HuH-7.5 (cell line): ENCODE measurements at regions not wholly inside any gene's neighbourhood (a gene's known extent, or its start where the extent isn't known, plus 50 kb on each side); places are given as distances from the start of the nearest gene placed in this dataset.
"Not testable (repeated sequence)": the region's sequence is repeated elsewhere in the genome, so short reads cannot be mapped to it uniquely, and the experiment has no call there.

Source experiments
- DNase-seq: peaks from one replicate; pipeline ENCODE4 v3.0.0; 2011; ENCODE audit warnings: low spot score

GRCh38 chr2:133879703-133880102 is 311.4 kb upstream of the NCKAP5 start:
- no peak for DNase-seq

GRCh38 chr2:133882159-133882558 is 313.9 kb upstream of the NCKAP5 start:
- not testable (repeated sequence) for DNase-seq

DNA sequence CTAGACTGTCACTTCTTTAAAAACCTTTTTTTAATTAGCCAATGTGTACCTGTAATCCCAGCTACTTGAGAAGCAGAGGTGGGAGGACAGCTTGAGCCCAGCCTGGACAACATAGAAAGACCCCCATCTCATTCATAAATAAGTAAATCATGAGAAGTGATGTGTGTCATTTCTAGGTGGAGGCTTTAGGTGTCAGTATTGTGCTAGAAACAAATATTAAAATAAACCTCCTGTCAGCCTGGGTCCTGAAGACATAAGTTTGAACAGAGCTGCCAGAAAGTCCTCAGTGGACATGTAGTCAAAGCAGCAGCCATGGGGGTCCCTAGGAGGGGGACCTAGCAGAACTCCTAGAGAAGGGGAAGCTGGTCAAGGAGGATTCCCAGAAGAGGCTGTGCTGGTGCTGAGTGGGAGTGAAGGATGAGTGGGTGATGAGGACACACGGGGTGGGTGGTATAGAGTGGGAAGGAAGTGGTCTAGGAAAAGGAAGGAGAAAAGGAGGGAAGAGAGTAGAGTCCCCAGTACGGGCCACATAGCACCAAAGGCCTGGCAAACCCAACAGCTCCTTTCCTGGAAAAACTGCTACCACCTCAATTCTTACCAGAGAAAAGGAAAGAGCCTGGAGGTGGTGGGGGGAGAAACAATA is 316.6 kb upstream of the NCKAP5 start:
- DNase-seq, result peak; percentile 27

DNA sequence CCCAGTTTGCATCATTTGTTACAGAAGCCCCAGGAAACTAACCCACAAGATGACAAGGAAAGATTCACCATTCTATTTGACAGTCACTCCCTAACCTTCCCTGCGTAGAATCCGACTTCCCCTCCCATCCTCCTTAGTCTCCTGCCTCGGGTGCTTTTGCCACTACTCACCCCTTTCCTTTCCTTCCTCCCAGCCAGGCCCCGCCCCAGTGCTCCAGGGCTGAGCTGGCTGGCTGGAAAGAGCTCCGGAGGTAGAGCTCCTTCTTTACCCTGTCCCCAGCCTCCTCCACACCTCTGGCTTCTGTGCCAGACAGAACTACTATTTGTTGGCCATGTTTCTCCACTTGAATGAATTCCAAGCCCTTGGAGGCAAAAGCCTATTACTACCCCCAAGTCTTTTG is 317.6 kb upstream of the NCKAP5 start:
- DNase-seq, result no peak

- peak; percentile 51 for DNase-seq
Measured at GRCh38 chr2:133886735-133887675, 318.7 kb upstream of the NCKAP5 start.

DNA sequence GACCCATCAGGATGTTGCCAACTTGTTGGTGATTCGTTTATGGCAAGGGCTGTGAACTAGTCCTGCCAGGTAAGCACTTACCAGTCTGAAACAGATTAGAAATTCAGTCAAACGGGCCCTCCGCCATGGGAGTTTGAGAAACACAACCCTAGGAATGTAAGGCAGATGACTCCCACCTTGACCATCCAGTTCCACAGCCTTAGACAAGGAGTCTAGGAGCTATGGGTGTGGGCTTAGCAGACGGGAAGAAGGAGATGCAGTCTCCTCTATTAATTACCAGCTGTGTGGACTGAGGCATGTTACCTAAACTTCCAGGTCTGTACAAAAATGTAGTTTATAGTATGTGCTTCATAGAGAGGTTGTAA is 319.4 kb upstream of the NCKAP5 start:
- DNase-seq, result no peak

DNA sequence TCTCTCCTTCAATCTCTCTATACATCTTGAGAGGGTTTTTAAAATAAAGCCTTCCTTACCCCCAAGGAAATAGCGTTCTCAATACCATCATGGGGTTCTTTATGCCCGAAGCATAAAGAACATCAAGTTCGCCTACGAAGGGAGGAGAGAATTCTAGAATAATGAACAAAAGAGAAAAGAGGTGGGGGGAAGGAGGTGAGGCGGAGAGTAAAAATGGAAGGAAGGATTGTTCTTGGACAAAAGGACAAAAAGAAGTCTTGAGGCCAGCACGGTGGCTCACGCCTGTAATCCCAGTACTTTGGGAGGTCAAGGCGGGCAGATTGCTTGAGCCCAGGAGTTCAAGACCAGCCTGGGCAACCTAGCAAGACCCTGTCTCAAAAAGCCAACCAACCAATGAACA is 319.8 kb upstream of the NCKAP5 start:
- DNase-seq, result no peak

GRCh38 chr2:133888621-133889219 is 320.5 kb upstream of the NCKAP5 start:
- no peak for DNase-seq

DNA sequence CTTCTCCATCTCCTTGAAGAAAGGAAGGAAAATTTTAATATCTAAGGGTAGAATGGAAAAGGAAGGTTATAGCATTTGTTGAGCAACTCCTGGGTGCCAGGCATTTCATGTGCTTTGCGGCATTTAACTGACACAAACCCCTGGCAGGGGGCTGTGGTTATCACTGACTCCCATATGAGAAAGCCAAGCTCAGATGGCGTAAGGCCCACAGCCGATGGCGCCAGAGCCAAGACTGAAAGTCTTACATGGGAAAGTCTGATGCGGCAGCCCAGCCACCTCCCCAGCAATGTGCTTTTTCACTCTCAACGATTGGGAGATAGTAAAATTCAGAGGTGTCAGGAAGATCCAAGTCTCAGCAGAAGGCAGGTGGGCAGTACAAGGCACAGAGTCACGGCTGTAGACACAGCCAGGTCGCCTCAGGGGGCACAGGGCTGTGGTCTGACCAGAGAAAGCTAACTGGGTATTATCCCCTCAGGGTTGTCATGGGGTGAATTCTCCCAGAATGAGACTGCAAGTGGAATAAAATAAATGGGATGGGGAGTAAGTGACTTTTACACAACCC is 324.2 kb upstream of the NCKAP5 start:
- no peak for DNase-seq

GRCh38 chr2:133894429-133894828 is 326.2 kb upstream of the NCKAP5 start:
- no peak for DNase-seq

DNA sequence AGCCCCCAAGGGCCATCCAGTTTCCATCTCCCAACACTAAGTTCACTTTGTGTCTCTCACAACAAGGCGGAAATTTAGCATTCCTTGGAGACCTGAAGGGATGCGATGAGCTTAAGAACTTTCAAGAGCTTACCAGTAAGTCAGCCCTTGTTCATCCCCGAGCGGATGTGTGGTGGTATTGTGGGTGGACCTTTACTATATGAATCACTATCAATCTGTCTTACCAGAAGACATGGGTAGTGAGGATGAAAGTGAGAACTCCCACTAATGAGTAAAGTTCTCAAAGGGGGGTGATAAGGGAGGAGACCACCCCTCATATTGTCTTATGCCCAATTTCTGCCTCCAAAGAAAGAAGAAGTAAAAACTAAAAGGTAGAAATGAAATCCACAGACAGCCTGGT is 329.6 kb upstream of the NCKAP5 start:
- DNase-seq, result not testable (repeated sequence)

- DNase-seq, result no peak
Measured at GRCh38 chr2:133900909-133901308, 332.6 kb upstream of the NCKAP5 start.

GRCh38 chr2:133906396-133906795 is 338.1 kb upstream of the NCKAP5 start:
- no peak for DNase-seq

GRCh38 chr2:133906926-133907325 is 338.7 kb upstream of the NCKAP5 start:
- DNase-seq, result no peak

- DNase-seq, result no peak
Measured at GRCh38 chr2:133908171-133908570, 339.9 kb upstream of the NCKAP5 start.

DNA sequence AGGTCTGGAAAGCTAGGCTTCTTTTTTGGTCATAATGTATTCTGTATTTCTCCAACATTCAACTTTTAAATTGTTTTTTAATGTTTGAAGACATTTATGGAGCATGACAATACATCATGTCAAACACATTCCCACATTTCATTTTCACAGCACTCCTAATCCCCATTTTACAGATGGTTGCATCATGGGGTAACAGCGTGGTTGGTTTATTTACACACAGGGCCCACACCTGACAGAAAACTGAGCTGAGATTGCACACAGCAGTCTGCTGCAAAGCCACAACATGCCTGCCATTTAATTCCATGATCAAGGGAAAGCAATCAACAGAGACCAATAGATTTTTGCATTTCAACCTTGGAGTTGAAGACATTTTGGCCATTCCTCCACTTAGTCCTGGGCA is 335.7 kb upstream of the MGAT5 start:
- DNase-seq, result no peak

DNA sequence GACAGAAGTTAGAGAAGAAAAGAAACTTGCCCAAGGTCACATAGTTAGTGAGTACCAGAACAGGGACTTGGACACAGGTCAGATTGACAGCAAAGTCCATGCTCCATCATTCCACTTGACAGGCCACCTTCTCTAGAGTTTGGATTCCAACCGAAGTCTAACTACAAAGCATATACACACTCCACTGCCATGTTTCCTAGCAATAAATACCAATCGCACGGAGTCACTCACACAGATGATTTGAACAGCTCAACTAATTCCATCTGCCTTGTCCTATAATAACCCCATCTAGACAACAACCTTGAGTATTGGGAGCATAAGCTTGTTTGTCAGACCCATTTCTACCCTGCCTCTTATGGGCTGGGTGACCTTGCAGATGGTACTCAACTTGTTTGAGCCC is 334.6 kb upstream of the MGAT5 start:
- DNase-seq, result no peak

- DNase-seq, result no peak
Measured at GRCh38 chr2:133927894-133928293, 326.0 kb upstream of the MGAT5 start.

- no peak for DNase-seq
Measured at GRCh38 chr2:133936096-133936495, 317.8 kb upstream of the MGAT5 start.

- no peak for DNase-seq
Measured at GRCh38 chr2:133936601-133937000, 317.3 kb upstream of the MGAT5 start.

DNA sequence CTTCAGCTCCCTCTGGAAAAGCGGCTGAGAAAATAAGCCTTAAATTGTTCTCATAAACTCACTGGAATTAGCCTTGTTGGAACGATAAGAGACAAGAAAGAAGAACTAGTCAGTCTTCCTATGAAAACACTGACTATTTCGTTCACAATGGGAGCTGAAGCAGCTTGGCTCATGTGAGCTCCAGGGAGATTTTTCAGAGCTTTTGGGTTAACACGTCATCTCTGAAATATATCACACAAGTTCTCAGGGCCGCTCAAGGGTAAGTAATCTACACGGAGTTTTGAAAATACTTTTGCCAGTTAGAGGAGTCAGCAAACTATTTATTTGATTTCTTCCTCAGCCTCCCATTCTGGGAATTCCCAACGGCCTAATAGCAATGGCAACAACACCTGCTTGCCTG is 316.2 kb upstream of the MGAT5 start:
- no peak for DNase-seq

- no peak for DNase-seq
Measured at GRCh38 chr2:133940134-133940533, 313.7 kb upstream of the MGAT5 start.

- no peak for DNase-seq
Measured at GRCh38 chr2:133941666-133942065, 312.2 kb upstream of the MGAT5 start.
